GM18505 (cell line): ENCODE measurements at regions not wholly inside any gene's neighbourhood (a gene's known extent, or its start where the extent isn't known, plus 50 kb on each side); places are given as distances from the start of the nearest gene placed in this dataset.
"Not testable (repeated sequence)": the region's sequence is repeated elsewhere in the genome, so short reads cannot be mapped to it uniquely, and the experiment has no call there.

ENCODE experiments used
- ATAC-seq: cut with Tn5 transposase; IDR thresholded peaks from one replicate; pipeline ENCODE4 v1.9.1; 2021; ENCODE audit not compliant: unreplicated experiment
- POLR2A ChIP-seq: IDR thresholded peaks from 4 replicates; pipeline ENCODE4 v1.6.1; 2011; ENCODE audit warnings: borderline replicate concordance; ENCODE audit not compliant: insufficient read depth, insufficient read length; ENCODE audit errors: extremely low read depth

GRCh38 chr2:64797881-64798575 is 144.3 kb upstream of the SERTAD2 start:
- no peak for TF ChIP-seq POLR2A
- ATAC-seq: no peak

DNA sequence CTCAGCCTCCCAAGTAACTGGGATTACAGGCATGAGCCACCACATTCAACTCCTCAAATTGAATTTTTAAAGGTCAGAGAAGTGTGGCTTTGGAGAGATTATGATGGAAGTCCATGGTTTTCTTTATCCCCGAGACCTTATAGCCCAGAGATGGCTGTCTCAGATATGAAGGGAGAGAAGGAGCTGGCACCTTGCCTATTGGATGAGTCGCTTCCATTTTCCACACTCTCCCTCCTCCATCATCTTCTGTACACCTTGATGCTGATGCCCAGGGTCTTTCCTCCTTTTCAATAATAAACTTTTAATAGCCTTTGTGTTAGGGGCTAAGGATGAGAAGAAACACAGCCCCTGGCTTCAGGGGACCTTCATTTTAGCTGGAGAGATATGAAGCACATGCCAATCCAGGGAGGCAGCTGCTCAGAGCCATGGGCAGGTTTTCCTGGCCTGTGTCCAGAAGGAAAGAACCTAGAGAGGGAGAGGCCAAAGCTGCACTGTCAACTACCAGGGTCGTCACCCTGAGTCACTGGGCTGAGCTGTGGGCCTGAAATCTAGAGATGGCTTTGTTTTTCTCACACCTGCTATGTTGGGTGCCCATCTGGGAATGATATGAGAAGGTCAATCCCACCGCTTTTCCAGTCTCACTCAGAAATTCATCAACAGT is 146.0 kb upstream of the SERTAD2 start:
- TF ChIP-seq POLR2A: no peak

DNA sequence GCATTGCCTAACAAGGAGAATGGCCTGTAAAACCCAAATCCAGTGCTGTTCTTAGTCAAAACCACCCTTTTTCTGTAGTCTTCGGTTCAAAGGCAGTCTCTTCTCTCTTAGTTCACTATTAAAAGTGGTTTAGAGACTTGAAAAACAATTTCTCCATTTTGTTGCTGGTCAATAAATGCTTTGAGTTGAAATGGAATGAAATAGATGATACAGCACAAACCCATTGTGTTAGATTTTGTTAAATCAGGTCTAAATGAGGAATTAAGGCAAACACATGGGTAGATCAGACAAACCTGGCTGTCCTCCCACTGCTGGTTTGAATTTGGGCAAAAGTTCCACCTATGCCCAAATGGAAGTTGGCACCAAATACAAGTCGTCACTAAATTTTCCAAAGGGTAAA is 150.1 kb upstream of the SERTAD2 start:
- no peak for ATAC-seq
- TF ChIP-seq POLR2A: no peak

More for the DNA sequence above, 146.0 kb upstream of the SERTAD2 start:
- no peak for ATAC-seq

DNA sequence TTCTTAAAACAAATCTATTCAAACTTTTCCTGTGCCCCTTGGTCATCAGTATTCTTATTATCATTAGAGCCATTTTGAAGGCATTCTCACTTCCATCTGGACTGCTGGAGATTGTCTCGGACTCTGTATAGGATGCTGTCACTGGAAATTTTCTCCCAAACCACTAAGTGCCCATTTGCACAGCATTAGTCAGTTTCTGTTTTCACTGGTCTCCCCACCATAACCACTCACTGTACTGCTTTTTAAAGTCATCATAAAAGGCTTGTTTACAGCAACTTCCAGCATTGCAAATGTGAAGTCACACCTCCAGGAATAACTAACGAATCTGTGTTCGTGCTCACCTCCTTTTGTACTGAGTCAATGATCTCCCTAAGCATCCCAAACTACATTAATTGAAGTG is 150.9 kb upstream of the SERTAD2 start:
- ATAC-seq: no peak
- TF ChIP-seq POLR2A: no peak

DNA sequence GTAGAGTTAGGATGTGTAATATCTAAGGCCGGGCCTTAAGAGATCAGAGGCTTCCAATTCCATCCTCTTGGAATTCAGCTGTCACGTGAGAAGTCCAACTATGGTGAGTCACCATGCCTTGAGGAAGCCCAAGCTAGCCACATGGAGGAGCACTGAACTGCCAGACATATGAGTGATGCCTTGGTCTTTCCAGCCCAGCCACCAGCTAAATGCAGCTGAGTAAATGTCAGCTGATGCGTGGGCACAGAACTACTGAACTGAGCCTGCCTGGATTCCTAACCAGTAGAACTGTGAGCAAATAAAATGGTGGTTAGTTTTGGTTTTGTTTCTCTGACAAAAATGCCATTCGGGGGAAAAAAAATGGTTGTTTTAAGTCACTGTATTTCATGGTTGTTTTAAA is 153.7 kb upstream of the SERTAD2 start:
- no peak for TF ChIP-seq POLR2A
- ATAC-seq: no peak

- ATAC-seq: no peak
- TF ChIP-seq POLR2A: no peak
Measured at GRCh38 chr2:64808092-64808491, 154.4 kb upstream of the SERTAD2 start.

GRCh38 chr2:64808754-64809153 is 155.0 kb upstream of the SERTAD2 start:
- ATAC-seq: no peak
- TF ChIP-seq POLR2A: no peak

DNA sequence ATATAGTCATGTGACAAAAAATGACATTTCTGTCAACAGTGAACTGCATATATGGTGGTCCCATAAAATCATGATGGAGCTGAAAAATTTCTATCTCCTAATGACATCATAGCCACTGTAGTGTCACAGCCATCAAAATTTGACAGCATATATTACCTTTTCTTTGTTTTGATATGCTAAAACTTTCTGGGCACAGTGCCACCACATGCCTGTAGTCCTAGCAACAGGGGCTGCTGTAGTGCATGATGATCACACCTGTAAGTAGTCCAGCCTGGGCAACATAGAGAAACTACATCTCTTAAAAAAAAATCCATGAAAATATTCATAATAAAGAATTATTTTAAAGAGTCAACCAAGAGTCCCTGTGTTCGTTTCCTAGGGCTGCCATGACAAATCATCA is 155.5 kb upstream of the SERTAD2 start:
- TF ChIP-seq POLR2A: no peak
- ATAC-seq: no peak

DNA sequence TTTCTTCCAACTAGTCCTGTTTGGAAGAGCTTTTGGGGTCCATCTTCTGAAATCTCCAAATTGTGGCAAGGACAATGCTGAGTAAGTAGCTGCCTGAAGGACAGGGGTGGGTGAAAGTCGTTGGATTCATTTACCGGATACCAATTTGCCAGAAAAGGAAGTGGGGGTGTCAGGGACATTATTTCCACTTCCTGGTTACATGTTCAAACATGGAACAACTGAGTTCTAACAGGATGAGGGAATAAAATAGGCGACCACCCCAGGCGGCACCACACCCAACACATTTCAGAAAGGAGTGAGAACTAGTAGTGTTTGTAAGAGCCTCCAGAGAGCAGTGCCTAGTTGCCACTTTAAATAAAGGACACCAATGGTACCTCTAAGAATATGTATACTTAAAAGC is 158.6 kb upstream of the SERTAD2 start:
- TF ChIP-seq POLR2A: no peak
- ATAC-seq: no peak

DNA sequence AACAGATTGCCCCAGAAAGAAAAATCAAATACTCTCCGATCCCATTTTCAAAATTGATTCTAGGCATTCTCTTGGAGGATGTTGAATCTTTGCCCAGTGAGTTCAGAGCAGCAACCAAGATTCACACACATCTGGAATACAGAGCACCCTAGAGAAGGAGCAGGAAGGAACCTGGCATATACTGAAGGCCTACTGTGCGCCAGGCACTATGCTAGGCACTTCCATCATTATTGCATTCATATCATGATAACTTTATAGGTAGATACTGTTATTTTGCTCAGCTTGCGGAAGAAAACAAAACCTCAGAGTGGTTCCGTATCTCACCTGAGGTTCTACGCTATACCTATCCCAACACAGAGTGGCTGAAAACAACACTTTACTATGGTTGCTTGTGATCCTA is 160.3 kb upstream of the SERTAD2 start:
- no peak for TF ChIP-seq POLR2A
- ATAC-seq: no peak

DNA sequence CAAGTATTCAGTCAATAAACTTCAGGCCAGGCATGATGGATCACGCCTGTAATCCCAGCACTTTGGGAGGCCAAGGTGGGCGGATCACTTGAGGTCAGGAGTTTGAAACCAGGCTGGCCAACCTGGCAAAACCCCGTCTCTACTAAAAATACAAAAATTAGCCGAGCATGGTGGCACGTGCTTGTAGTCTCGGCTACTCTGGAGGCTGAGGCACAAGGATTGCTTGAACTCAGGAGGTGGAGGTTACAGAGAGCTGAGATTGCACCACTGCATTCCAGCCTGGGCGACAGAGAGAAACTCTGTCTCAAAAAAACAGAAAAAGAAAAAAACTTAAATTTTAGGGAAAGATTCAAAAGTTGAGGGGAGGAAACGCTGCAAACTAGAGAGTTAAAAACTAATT is 162.8 kb upstream of the SERTAD2 start:
- not testable (repeated sequence) for ATAC-seq

- TF ChIP-seq POLR2A: no peak
- no peak for ATAC-seq
Measured at GRCh38 chr2:64817453-64817852, 163.7 kb upstream of the SERTAD2 start.

DNA sequence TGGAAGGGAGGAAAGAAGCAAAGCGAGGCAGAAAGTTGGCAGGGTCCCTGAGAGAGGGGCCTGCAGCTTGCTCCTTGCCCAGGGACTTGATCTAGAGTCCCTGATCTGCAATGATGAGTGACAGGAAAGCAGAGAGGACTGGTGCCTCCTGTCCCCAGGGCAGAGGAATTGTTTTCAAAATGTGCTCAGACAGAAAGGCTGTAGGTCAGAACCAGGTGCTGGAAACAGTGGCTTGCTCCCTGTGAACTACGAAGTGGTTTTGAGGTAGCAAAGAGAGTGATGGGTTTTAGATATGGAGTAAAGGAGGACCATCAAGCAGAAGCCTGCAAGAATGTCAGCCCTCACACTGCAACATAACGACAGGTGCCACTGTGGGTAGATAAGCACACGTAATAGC is 164.9 kb upstream of the SERTAD2 start:
- TF ChIP-seq POLR2A: no peak
- ATAC-seq: no peak

DNA sequence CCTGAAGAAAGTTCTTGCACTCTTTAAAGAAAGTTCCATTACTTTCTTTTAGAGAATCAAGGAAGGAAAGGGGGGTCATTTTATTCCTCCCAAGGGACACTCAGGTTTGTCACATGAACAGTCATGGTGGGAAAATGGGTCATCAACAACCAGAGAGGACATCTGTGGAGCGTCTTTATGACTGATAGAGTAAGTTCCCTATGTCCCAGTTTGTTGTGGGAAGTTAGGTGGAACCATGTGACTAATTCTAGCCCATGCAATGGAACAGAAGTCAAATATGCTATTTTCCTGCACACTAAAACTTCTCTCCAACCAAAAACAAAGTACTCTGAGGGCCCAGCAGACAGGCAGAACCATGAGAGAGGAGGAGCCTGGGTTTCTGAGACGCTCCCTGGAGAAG is 165.6 kb upstream of the SERTAD2 start:
- ATAC-seq: no peak
- TF ChIP-seq POLR2A: no peak
